ENCODE measurements at regions not wholly inside any gene's neighbourhood (a gene's known extent, or its start where the extent isn't known, plus 50 kb on each side); places are given as distances from the start of the nearest gene placed in this dataset.

DNA sequence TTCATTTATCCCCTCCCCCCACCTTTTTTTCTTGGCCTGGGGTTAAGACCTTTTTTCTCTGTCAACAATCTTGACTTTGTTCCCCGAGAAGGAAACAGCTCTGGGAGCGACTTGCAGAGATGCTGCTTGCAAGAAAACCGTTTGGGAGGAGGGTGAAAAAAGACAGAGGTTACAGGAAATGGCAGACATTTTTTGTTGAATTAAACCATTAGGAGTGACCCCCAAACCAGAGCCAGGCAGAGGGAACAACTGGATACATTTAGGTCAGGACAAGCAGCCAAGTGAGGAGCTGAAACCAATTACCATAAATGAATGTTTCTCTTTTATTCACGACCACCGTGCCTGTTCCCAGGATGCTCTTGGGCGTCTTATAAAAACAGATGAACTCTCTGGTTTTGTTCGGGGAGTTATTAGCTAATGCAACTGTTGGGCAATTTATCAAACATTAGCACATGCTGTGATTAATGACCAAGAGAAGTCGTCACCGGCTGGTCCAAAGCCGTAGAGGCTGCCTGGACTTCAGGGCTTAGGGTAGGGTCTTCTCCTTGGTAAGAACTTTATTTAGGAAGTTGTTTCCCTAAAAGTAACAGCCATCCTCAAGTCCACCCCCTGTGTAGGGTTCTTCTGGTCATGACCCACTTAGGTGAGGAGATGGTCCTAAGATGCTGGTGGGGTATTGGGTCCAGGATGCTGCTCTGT is 141.0 kb downstream of the FOXD2 start:
- H3K9me3 ChIP-seq (ENCODE audit: control insufficient read depth, low read length) = no peaks in the 10 kb centered on the region
- no peak overlapping the region for H3K9ac ChIP-seq (ENCODE audit: low read length)
- peaks cover 45% of the 10 kb centered on the region for H3K27me3 ChIP-seq (replicated peaks; ENCODE audit: control insufficient read depth, insufficient read depth, low read length)
- H3K36me3 ChIP-seq (ENCODE audit: control insufficient read depth, insufficient read depth, low read length, severe bottlenecking) = no peaks in the 10 kb centered on the region
- DNase-seq (ENCODE audit: low read depth) = no peak
- no peak overlapping the region for H3K4me3 ChIP-seq (ENCODE audit: low read length)
- H3K4me1 ChIP-seq (ENCODE audit: control insufficient read depth, insufficient read depth, low read length) = no peaks in the 10 kb centered on the region

DNA sequence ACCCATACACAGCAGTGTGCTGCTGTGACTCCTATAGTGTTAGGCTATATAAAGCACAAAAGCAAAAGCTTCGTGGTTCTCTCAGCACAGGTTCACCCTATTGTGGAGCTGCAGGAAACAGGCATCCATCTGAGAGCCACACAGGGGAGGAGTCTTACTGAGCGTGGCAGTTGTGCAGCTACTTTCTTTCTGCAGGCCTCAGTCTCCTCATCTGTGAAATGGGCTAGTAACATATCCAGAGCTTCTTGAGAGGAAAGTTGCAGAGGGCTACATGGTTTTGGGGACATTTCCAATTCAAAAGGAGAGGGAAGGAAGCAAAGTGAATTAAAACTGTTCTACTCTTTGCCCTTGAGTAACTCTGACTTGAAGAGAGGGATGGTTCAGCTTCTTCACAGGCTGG is 142.0 kb downstream of the FOXD2 start:
- no peak for DNase-seq (ENCODE audit: low read depth)
- H3K9ac ChIP-seq (ENCODE audit: low read length) = no peak overlapping the region
- no peak overlapping the region for H3K4me3 ChIP-seq (ENCODE audit: low read length)
- no peaks in the 10 kb centered on the region for H3K4me1 ChIP-seq (ENCODE audit: control insufficient read depth, insufficient read depth, low read length)
- no peaks in the 10 kb centered on the region for H3K36me3 ChIP-seq (ENCODE audit: control insufficient read depth, insufficient read depth, low read length, severe bottlenecking)
- H3K9me3 ChIP-seq (ENCODE audit: control insufficient read depth, low read length) = no peaks in the 10 kb centered on the region
- H3K27me3 ChIP-seq (replicated peaks; ENCODE audit: control insufficient read depth, insufficient read depth, low read length) = peaks cover 49% of the 10 kb centered on the region

- Histone ChIP-seq H3K36me3 (ENCODE audit: control insufficient read depth, insufficient read depth, low read length, severe bottlenecking) (no peaks in the 10 kb centered on the region), H3K4me3 (ENCODE audit: low read length) (no peak overlapping the region), H3K9ac (ENCODE audit: low read length) (no peak overlapping the region), H3K4me1 (ENCODE audit: control insufficient read depth, insufficient read depth, low read length) (no peaks in the 10 kb centered on the region), H3K9me3 (ENCODE audit: control insufficient read depth, low read length) (no peaks in the 10 kb centered on the region), H3K27me3 (replicated peaks; ENCODE audit: control insufficient read depth, insufficient read depth, low read length) (peaks cover 52% of the 10 kb centered on the region)
- DNase-seq (ENCODE audit: low read depth) = no peak
These were observed 142.7 kb downstream of the FOXD2 start for GRCh38 chr1:47580451-47580995.

- no peak for DNase-seq (ENCODE audit: low read depth)
These were observed 145.2 kb downstream of the FOXD2 start for GRCh38 chr1:47582891-47583608.

DNA sequence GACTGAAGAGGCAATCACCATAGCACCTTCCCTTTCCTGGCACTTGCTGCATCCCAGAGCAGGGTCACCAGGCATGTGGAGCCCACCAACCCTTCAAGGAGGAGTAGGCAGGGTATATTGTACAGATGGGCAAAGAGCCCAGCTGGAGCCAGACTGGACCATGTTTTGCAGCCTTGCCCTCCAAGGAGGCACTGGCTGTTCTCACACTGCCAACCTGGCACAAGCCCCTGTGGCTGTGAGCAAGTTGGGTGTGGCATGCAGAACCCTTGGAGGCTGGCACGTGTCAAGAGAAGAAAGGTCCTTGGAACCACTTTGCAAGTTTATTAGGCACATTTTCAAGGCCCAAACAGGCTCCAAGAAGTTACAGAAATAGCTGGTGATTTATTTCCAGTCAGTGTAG is 146.4 kb downstream of the FOXD2 start:
- no peak overlapping the region for H3K4me3 ChIP-seq (ENCODE audit: low read length)
- peaks cover 53% of the 10 kb centered on the region for H3K27me3 ChIP-seq (replicated peaks; ENCODE audit: control insufficient read depth, insufficient read depth, low read length)
- DNase-seq (ENCODE audit: low read depth) = no peak
- H3K9ac ChIP-seq (ENCODE audit: low read length) = no peak overlapping the region
- no peaks in the 10 kb centered on the region for H3K36me3 ChIP-seq (ENCODE audit: control insufficient read depth, insufficient read depth, low read length, severe bottlenecking)
- H3K9me3 ChIP-seq (ENCODE audit: control insufficient read depth, low read length) = no peaks in the 10 kb centered on the region
- no peaks in the 10 kb centered on the region for H3K4me1 ChIP-seq (ENCODE audit: control insufficient read depth, insufficient read depth, low read length)

More at GRCh38 chr1:47582891-47583608, 145.2 kb downstream of the FOXD2 start:
- peaks cover 55% of the 10 kb centered on the region for H3K27me3 ChIP-seq (replicated peaks; ENCODE audit: control insufficient read depth, insufficient read depth, low read length)
- no peaks in the 10 kb centered on the region for H3K4me1 ChIP-seq (ENCODE audit: control insufficient read depth, insufficient read depth, low read length)
- H3K36me3 ChIP-seq (ENCODE audit: control insufficient read depth, insufficient read depth, low read length, severe bottlenecking) = no peaks in the 10 kb centered on the region
- no peak overlapping the region for H3K9ac ChIP-seq (ENCODE audit: low read length)
- no peaks in the 10 kb centered on the region for H3K9me3 ChIP-seq (ENCODE audit: control insufficient read depth, low read length)
- no peak overlapping the region for H3K4me3 ChIP-seq (ENCODE audit: low read length)

GRCh38 chr1:47585141-47585902 is 147.5 kb downstream of the FOXD2 start:
- Histone ChIP-seq H3K9me3 (ENCODE audit: control insufficient read depth, low read length) (no peaks in the 10 kb centered on the region), H3K36me3 (ENCODE audit: control insufficient read depth, insufficient read depth, low read length, severe bottlenecking) (no peaks in the 10 kb centered on the region), H3K4me3 (ENCODE audit: low read length) (no peak overlapping the region), H3K27me3 (replicated peaks; ENCODE audit: control insufficient read depth, insufficient read depth, low read length) (peaks cover 53% of the 10 kb centered on the region), H3K9ac (ENCODE audit: low read length) (no peak overlapping the region), H3K4me1 (ENCODE audit: control insufficient read depth, insufficient read depth, low read length) (no peaks in the 10 kb centered on the region)
- no peak for DNase-seq (ENCODE audit: low read depth)

DNA sequence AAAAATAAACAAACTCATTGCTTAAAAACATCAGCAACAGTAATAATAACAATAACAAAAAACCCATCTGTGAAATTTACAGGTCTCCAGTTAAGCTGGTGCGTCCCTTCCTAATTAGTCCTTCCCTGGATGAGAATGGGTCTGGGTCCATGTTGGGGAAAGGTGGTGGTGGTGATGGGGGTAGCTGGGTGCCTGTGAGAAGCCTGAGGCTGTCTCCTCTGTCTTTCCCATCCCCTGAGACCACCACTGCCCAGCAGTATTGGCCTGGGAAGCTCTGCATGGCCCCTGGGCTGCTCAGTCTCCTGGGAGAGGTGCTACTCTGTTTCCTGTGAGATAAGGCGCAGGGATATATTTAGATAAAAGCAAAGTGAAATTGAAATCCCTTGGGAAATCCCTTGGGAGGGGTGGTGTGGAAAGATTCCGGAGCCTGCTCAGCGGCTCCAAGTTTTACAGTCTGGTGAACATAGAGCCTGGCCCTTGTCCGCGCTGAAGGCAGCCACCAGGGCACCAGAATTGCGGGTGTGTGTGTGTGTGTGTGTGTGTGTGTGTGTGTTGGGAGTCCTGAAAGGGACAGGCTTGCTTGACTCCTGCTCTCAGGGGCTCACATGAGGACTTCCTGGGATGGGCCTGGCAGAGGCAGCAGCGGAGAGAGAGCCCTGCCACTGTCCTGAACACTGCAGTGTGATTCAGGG is 150.2 kb downstream of the FOXD2 start:
- DNase-seq (ENCODE audit: low read depth) = no peak
- Histone ChIP-seq H3K4me3 (ENCODE audit: low read length) (no peak overlapping the region), H3K4me1 (ENCODE audit: control insufficient read depth, insufficient read depth, low read length) (no peaks in the 10 kb centered on the region), H3K9ac (ENCODE audit: low read length) (no peak overlapping the region), H3K9me3 (ENCODE audit: control insufficient read depth, low read length) (no peaks in the 10 kb centered on the region), H3K27me3 (replicated peaks; ENCODE audit: control insufficient read depth, insufficient read depth, low read length) (peaks cover 53% of the 10 kb centered on the region), H3K36me3 (ENCODE audit: control insufficient read depth, insufficient read depth, low read length, severe bottlenecking) (no peaks in the 10 kb centered on the region)

DNA sequence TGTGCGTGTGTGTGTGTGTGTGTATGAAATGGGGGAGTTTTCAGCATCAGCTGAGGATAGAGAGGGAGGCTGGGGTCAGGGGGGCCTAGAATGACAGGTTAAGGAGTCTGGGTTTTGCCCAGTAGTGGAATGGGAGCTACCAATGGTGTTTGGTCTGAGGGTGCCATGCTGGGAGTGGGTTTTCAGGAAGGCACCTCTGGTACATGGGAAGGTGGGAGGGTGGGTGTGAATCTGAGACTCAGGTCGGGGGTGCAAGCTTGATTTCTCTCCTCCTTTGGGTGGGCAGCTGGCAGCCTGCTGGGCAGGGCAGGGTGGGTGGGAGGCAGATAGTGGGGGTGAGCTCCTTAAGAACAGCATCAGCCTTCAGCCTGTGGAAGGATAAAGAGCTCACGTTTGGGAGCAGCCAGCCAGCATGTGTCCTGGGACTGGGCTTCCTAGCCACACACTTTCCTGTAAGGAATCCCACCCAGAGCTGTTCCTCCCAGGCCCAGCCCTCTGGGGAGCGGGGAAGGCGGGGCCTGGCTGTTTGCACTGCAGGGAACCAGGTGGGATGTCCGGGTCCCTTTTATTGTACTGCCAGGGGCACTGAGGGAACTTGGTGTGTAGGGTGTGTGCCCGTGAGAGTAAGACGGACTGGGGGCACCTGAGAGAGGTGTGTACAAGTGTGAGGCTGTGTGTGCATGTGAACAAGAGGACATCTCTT is 152.8 kb downstream of the FOXD2 start:
- Histone ChIP-seq H3K9me3 (ENCODE audit: control insufficient read depth, low read length) (no peaks in the 10 kb centered on the region), H3K9ac (ENCODE audit: low read length) (no peak overlapping the region), H3K36me3 (ENCODE audit: control insufficient read depth, insufficient read depth, low read length, severe bottlenecking) (no peaks in the 10 kb centered on the region), H3K4me3 (ENCODE audit: low read length) (no peak overlapping the region), H3K27me3 (replicated peaks; ENCODE audit: control insufficient read depth, insufficient read depth, low read length) (peaks cover 58% of the 10 kb centered on the region), H3K4me1 (ENCODE audit: control insufficient read depth, insufficient read depth, low read length) (no peaks in the 10 kb centered on the region)
- DNase-seq (ENCODE audit: low read depth) = no peak

DNA sequence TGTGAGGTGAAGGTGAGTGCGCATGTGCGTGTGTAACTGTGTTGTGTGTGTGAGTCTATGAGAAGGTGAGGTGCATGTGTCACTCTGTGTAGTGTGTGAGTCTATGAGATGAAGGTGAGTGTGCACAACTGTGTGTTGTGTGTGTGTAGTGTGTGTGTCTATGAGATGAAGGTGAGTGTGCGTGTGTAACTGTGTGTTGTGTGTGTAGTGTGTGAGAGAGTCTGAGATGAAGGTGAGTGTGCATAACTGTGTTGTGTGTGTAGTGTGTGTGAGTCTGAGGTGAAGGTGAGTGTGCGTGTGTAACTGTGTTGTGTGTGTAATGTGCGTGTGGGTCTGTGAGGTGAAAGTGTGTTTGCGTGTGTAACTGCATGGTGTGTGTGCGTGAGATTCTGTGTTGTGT is 154.0 kb downstream of the FOXD2 start:
- Histone ChIP-seq H3K9ac (ENCODE audit: low read length) (no peak overlapping the region), H3K4me3 (ENCODE audit: low read length) (no peak overlapping the region), H3K36me3 (ENCODE audit: control insufficient read depth, insufficient read depth, low read length, severe bottlenecking) (no peaks in the 10 kb centered on the region), H3K9me3 (ENCODE audit: control insufficient read depth, low read length) (no peaks in the 10 kb centered on the region), H3K4me1 (ENCODE audit: control insufficient read depth, insufficient read depth, low read length) (no peaks in the 10 kb centered on the region), H3K27me3 (replicated peaks; ENCODE audit: control insufficient read depth, insufficient read depth, low read length) (peaks cover 50% of the 10 kb centered on the region)
- DNase-seq (ENCODE audit: low read depth) = no peak

DNA sequence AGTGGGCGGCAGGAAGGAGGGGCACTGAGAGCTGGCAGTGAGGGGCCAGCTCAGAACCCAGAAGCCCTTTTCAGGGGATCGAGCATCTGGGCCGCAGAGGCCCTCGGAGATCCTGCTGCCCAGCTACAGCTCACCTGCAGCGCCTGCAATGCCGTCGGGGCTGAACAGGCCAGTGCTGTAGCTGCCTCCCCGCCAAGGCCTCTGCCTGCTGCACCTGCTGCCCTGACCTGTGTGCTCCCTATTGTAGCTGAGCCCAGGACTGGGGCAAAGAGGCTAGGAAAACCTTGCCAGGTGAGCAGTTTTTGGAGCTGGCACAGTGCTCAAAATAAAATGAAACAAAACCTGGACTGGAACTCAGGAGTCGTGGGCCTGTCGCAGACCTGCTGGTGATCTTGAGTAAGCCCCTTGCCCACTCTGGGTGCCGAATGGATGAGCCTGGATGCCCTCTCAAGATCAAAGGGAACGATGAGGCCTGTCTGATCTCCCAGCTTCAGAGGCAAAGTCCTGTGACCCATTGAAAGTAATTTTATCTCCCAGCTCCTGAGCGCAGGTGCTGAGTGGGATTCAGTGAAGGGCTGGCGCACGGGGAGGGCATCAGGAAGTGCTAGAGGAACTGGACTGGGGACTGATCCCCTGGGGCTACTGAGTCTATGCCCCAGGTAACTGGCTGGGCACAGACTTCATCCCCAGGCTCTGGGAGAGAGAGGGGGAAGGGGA is 154.6 kb downstream of the FOXD2 start:
- H3K9me3 ChIP-seq (ENCODE audit: control insufficient read depth, low read length) = no peaks in the 10 kb centered on the region
- peaks cover 47% of the 10 kb centered on the region for H3K27me3 ChIP-seq (replicated peaks; ENCODE audit: control insufficient read depth, insufficient read depth, low read length)
- H3K9ac ChIP-seq (ENCODE audit: low read length) = no peak overlapping the region
- H3K36me3 ChIP-seq (ENCODE audit: control insufficient read depth, insufficient read depth, low read length, severe bottlenecking) = no peaks in the 10 kb centered on the region
- no peak for DNase-seq (ENCODE audit: low read depth)
- no peaks in the 10 kb centered on the region for H3K4me1 ChIP-seq (ENCODE audit: control insufficient read depth, insufficient read depth, low read length)
- H3K4me3 ChIP-seq (ENCODE audit: low read length) = no peak overlapping the region

All from adipocyte (in vitro differentiated cells).